ENCODE measurements at regions not wholly inside any gene's neighbourhood (a gene's known extent, or its start where the extent isn't known, plus 50 kb on each side); places are given as distances from the start of the nearest gene placed in this dataset.
"Not testable (repeated sequence)": the region's sequence is repeated elsewhere in the genome, so short reads cannot be mapped to it uniquely, and the experiment has no call there.

DNA sequence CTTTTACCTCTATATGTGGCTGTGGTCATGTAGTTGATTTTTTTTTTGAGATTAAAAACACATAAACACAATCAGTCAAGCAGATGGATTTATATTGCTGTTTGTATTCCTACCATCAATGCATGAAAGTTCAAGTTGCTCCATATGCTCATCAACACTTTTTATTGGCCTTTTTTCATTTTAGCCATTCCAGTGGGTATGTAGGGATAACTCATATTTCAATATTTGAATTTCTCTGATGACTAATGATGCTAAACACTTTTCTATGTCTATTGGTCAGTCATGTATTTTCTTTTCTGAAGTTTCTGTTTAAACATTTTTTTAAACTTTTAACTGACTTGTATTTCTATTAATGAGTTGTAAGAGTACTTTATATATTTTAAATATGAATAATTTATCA lies 445.4 kb upstream of the RGMB start:
- TF ChIP-seq ZFX (IDR thresholded peaks at IDR 0.05) = no peak
- TF ChIP-seq CTCF (conservative IDR thresholded peaks at IDR 0.05) = no peak
- no peak overlapping the region for H3K27ac ChIP-seq

DNA sequence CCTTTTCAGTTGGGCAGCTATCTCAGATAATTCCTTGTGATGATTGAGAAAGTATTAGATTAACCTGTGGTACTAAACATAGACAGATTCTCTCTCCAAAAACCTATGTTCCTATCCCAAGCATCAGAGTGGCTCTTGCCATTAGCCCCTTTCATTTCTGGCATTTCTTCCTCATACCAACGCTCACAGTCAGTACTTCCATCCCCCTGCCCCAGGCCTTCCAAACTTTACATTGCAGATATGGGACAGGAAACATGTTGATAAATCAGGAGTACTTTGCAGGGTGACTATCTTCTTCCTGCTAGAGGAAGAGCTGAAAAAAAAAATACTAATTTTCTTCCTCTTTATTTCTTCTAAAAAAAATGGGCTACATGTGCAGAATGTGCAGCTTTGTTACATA lies 442.6 kb upstream of the RGMB start:
- no peak overlapping the region for H3K27ac ChIP-seq

GRCh38 chr5:98333921-98334320 lies 439.5 kb upstream of the RGMB start:
- no peak for TF ChIP-seq ZFX (IDR thresholded peaks at IDR 0.05)
- no peak for TF ChIP-seq CTCF (conservative IDR thresholded peaks at IDR 0.05)

More for the DNA sequence above, 442.6 kb upstream of the RGMB start:
- TF ChIP-seq ZFX (IDR thresholded peaks at IDR 0.05) (no peak), CTCF (conservative IDR thresholded peaks at IDR 0.05) (no peak)

DNA sequence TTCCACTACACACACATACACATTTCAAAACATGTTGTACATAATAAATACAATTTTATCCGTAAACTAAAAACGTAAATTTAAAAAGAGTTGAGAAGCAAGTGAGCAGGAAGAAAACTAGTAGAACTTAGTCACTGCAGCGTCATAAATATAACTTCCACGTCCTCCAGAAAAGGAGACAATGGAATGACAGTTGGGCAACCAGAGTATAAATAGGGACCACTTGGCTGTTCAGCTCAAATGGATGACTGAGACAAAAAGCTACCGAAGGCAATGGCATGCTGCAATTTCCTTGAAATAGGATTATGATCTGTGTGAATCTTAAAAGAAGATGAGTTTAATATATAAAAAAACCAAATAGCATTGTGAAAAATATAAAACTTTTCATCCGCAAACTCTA lies 438.5 kb upstream of the RGMB start:
- TF ChIP-seq CTCF (conservative IDR thresholded peaks at IDR 0.05) (no peak), ZFX (IDR thresholded peaks at IDR 0.05) (no peak)
- no peak overlapping the region for H3K27ac ChIP-seq

More at GRCh38 chr5:98333921-98334320, 439.5 kb upstream of the RGMB start:
- no peak overlapping the region for H3K27ac ChIP-seq

GRCh38 chr5:98339141-98339848 lies 434.2 kb upstream of the RGMB start:
- H3K27ac ChIP-seq = no peak overlapping the region
- TF ChIP-seq ZFX (IDR thresholded peaks at IDR 0.05) (no peak), CTCF (conservative IDR thresholded peaks at IDR 0.05) (no peak)

DNA sequence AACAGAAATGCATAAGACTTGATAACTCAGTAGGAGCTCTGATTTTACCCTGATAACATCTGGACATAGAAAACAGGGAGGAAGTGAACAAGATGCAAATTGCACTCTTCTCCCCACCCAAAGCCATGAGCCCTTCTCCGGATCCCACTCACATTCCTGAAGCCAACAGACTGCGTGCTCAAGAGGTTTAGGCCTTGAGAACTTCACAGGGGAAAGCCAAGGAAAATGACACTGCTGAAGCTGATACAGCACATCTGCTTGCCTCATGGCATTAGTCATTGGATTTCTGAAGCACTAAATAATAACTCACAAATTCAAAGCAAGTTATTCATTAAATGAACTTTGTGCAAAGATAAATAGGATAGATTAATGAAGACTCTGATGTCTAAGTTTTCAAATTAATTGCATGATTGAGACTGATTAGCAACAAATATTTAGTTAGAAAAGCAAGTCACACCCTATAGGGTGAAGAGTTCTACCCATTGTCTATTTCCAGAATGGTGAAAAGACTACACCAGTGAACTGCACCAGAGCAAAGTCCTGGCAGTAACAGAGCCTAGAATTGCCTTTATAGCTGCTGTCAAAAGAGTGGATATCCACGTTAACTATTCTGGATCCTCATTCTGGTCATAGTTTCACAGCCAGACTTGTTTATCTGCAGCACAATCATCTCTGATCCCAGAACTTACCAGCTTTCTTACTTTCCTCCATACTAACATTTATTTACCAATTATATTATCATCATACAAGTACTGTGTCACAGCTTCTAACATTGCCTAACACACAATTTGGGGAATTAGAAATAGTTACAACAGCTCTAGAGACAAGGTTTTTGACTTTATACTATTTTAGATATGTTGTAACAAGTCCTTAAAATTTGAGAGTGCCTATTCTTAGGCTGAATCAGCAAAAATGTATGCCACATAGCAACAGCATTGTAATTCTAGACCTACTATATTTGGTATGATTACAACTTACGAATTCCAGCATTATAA lies 432.1 kb upstream of the RGMB start:
- TF ChIP-seq CTCF (conservative IDR thresholded peaks at IDR 0.05) (no peak), ZFX (IDR thresholded peaks at IDR 0.05) (no peak)

DNA sequence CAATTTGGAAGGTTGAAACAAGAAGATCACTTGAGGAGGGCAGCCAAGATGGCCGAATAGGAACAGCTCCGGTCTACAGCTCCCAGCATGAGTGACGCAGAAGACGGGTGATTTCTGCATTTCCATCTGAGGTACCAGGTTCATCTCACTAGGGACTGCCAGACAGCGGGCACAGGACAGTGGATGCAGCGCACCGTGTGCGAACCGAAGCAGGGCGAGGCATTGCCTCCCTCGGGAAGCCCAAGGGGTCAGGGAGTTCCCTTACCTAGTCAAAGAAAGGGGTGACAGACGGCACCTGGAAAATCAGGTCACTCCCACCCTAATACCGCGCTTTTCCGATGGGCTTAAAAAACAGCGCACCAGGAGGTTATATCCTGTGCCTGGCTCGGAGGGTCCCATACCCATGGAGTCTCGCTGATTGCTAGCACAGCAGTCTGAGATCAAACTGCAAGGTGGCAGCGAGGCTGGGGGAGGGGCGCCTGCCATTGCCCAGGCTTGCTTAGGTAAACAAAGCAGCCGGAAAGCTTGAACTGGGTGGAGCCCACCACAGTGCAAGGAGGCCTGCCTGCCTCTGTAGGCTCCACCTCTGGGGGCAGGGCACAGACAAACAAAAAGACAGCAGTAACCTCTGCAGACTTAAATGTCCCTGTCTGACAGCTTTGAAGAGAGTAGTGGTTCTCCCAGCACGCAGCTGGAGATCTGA lies 430.4 kb upstream of the RGMB start:
- not testable (repeated sequence) for H3K27ac ChIP-seq

More for the DNA sequence above, 432.1 kb upstream of the RGMB start:
- H3K27ac ChIP-seq = no peak overlapping the region

Measured in C4-2B (cell line).